GM23248 (cell line): ENCODE measurements at regions not wholly inside any gene's neighbourhood (a gene's known extent, or its start where the extent isn't known, plus 50 kb on each side); places are given as distances from the start of the nearest gene placed in this dataset.

Experiments used
- DNase-seq: peaks from one replicate; pipeline ENCODE4 v3.0.0-alpha.2; 2015
- H2AFZ ChIP-seq: fragments of 200-600 bp; sonication (generic); 2 replicates; pipeline ENCODE4 v1.6.1; 2016; ENCODE audit warnings: antibody characterized with exemption
- H3F3A ChIP-seq: fragments of 200-600 bp; sonication (generic); 2 replicates; pipeline ENCODE4 v1.6.1; 2016; ENCODE audit warnings: mild to moderate bottlenecking, antibody characterized with exemption, mixed run types; ENCODE audit not compliant: insufficient read depth
- H3K27ac ChIP-seq: fragments of 200-600 bp; sonication (generic); 2 replicates; pipeline ENCODE4 v1.5.1; 2016; ENCODE audit warnings: mild to moderate bottlenecking
- H3K27me3 ChIP-seq: fragments of 200-600 bp; sonication (generic); replicated peaks from 2 replicates; pipeline ENCODE4 v1.6.1; 2016; ENCODE audit warnings: mild to moderate bottlenecking; ENCODE audit not compliant: insufficient read depth
- H3K36me3 ChIP-seq: fragments of 200-600 bp; sonication (generic); 2 replicates; pipeline ENCODE4 v1.6.1; 2016; ENCODE audit warnings: low read depth, mild to moderate bottlenecking
- H3K4me1 ChIP-seq: fragments of 200-600 bp; sonication (generic); 2 replicates; pipeline ENCODE4 v1.6.1; 2016; ENCODE audit warnings: mild to moderate bottlenecking; ENCODE audit not compliant: insufficient read depth
- H3K4me2 ChIP-seq: fragments of 200-600 bp; sonication (generic); one replicate; pipeline ENCODE4 v1.6.1; 2016; ENCODE audit warnings: mild to moderate bottlenecking; ENCODE audit not compliant: unreplicated experiment
- H3K4me3 ChIP-seq: fragments of 200-600 bp; sonication (generic); 2 replicates; pipeline ENCODE4 v1.5.1; 2016; ENCODE audit warnings: mild to moderate bottlenecking
- H3K79me2 ChIP-seq: fragments of 200-600 bp; sonication (generic); 2 replicates; pipeline ENCODE4 v1.6.1; 2016; ENCODE audit warnings: mild to moderate bottlenecking; ENCODE audit not compliant: insufficient read depth
- H3K9ac ChIP-seq: fragments of 200-600 bp; sonication (generic); 2 replicates; pipeline ENCODE4 v1.6.1; 2016; ENCODE audit warnings: mild to moderate bottlenecking
- H3K9me2 ChIP-seq: fragments of 200-600 bp; sonication (generic); 2 replicates; pipeline ENCODE4 v1.6.1; 2016; ENCODE audit warnings: mixed run types, mild to moderate bottlenecking, moderate library complexity; ENCODE audit not compliant: insufficient read depth
- H3K9me3 ChIP-seq: fragments of 200-600 bp; sonication (generic); one replicate; pipeline ENCODE4 v1.6.1; 2017; ENCODE audit warnings: low read depth
- H4K20me1 ChIP-seq: fragments of 200-600 bp; sonication (generic); 2 replicates; pipeline ENCODE4 v1.6.0; 2016; ENCODE audit not compliant: insufficient read depth
- EZH2 ChIP-seq: fragments of 200-600 bp; sonication (generic); IDR thresholded peaks from 2 replicates; pipeline ENCODE4 v1.6.1; 2018; ENCODE audit warnings: antibody characterized with exemption, mild to moderate bottlenecking; ENCODE audit not compliant: insufficient read depth, poor library complexity, severe bottlenecking
- EZH2phosphoT487 ChIP-seq: fragments of 200-600 bp; sonication (generic); IDR thresholded peaks from 2 replicates; pipeline ENCODE4 v1.6.1; 2018; ENCODE audit warnings: antibody characterized with exemption, moderate library complexity, mild to moderate bottlenecking, low read depth; ENCODE audit not compliant: insufficient read depth
- WGBS, 2 experiments: methylation state at CpG; one replicate each; pipeline ENCODE4 v1.1.6; 2015 to 2017; ENCODE audit warnings: low lambda C conversion rate in 2 of 2, low coverage in 1 of 2; ENCODE audit errors: missing lambda C conversion rate in 2 of 2; 5-methylcytosine and 5-hydroxymethylcytosine counted together
- in situ Hi-C: fragments of 300-500 bp; cut with MboI; formaldehyde crosslinking; loops from 2 replicates; pipeline ENCODE4 v1.15.0; 2020

DNA sequence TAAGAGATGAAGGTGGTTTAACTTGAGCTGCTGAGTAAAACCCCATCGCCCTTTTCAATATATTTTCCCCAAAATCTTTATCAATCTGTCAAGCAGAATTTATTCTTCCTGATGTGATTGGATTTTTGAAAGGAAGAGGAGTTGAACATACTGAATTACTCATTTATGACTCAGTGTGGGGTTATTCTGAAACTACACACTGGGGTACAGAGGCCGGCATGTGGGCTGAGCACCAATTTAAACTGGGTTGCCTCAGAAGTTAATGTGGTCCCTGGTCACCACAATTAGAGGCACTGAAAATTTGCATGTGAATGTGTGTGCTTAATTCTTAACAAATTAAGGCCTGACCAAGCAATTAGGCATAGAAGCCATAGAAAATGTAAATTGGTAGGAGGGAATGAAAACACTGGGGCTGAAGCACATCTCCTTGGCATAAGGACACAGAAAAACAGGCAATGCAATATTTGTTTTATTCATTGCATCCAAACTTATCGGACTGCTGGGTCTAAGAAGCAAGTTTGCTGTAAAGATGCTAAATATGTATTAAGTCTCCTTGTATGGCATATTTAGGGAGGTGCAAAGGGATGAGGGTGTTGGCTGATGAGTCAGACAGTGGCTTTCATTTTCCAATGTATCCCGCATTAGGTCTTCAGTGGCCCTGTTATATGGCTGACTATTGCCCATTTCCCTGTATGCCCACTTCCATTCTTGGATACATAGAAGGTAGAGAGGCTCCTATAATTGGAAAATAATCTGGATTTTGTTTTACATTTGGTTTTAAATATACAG is 170.9 kb downstream of the IL15 start:
- 78 to 85% methylated on average over 4 of the region's 4 CpGs for WGBS, 2 experiments
- Histone ChIP-seq H3K4me3 (no peak overlapping the region), H3K4me1 (peaks cover 28% of the 10 kb centered on the region), H3K27me3 (no peaks in the 10 kb centered on the region), H3K79me2 (no peaks in the 10 kb centered on the region), H3K27ac (no peak overlapping the region), H3K4me2 (peak overlapping the region; percentile 10), H2AFZ (no peak overlapping the region), H3K9me3 (no peaks in the 10 kb centered on the region), H3K36me3 (no peaks in the 10 kb centered on the region), H3K9me2 (no peaks in the 10 kb centered on the region), H3K9ac (no peak overlapping the region), H3F3A (peaks cover 8% of the 10 kb centered on the region), H4K20me1 (no peaks in the 10 kb centered on the region)
- in situ Hi-C loops: no loop called here
- peak; percentile 65 for DNase-seq
- no peak for TF ChIP-seq EZH2phosphoT487
- TF ChIP-seq EZH2: no peak

- TF ChIP-seq EZH2phosphoT487 (no peak), EZH2 (no peak)
Observed at GRCh38 chr4:141810038-141810711, 173.8 kb downstream of the IL15 start.

GRCh38 chr4:141810712-141811375 is 174.5 kb downstream of the IL15 start:
- Histone ChIP-seq H3K27me3 (no peaks in the 10 kb centered on the region), H3K79me2 (no peaks in the 10 kb centered on the region), H3K9me3 (no peaks in the 10 kb centered on the region), H3K4me1 (peaks cover 18% of the 10 kb centered on the region), H3K36me3 (no peaks in the 10 kb centered on the region), H3K4me2 (no peak overlapping the region), H3K9ac (no peak overlapping the region), H3F3A (no peaks in the 10 kb centered on the region), H3K27ac (no peak overlapping the region), H3K4me3 (no peak overlapping the region), H3K9me2 (no peaks in the 10 kb centered on the region), H4K20me1 (no peaks in the 10 kb centered on the region), H2AFZ (no peak overlapping the region)
- no peak for TF ChIP-seq EZH2
- TF ChIP-seq EZH2phosphoT487: no peak
- DNase-seq: no peak
- in situ Hi-C loops: no loop called here
- 89 to 92% methylated on average over 6 of the region's 6 CpGs for WGBS, 2 experiments

More at GRCh38 chr4:141810038-141810711, 173.8 kb downstream of the IL15 start:
- Histone ChIP-seq H4K20me1 (no peaks in the 10 kb centered on the region), H3K27me3 (no peaks in the 10 kb centered on the region), H3K27ac (no peak overlapping the region), H3K79me2 (no peaks in the 10 kb centered on the region), H2AFZ (no peak overlapping the region), H3K4me3 (no peak overlapping the region), H3F3A (no peaks in the 10 kb centered on the region), H3K9me3 (no peaks in the 10 kb centered on the region), H3K4me2 (no peak overlapping the region), H3K4me1 (peaks cover 18% of the 10 kb centered on the region), H3K36me3 (no peaks in the 10 kb centered on the region), H3K9ac (no peak overlapping the region), H3K9me2 (no peaks in the 10 kb centered on the region)
- no peak for DNase-seq
- in situ Hi-C loops: no loop called here
- 90 to 95% methylated on average over 5 of the region's 5 CpGs for WGBS, 2 experiments

DNA sequence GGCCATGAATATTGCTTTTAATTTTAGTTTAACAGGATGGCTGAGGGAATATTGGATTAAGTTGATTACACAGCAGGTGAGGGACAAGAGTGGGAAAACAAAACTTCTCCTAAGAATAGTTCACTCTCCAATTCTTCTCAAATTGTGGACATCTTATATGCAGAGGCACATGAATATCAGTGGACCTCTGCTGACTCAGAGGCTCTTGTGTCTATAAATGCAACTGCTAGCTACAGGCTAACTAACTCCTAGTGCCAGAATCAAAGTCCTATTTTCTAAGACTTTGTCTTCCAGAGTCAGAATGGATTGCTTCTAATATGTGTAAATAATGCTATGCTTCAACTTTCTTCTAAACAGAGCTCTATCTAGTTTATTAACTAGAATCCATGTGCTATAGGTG is 175.8 kb downstream of the IL15 start:
- no peak overlapping the region for H3K9ac ChIP-seq
- peaks cover 7% of the 10 kb centered on the region for H3K4me1 ChIP-seq
- no peak overlapping the region for H3K4me3 ChIP-seq
- no peaks in the 10 kb centered on the region for H3K27me3 ChIP-seq
- no peak for DNase-seq
- H3K27ac ChIP-seq: no peak overlapping the region
- H3K4me2 ChIP-seq: no peak overlapping the region
- no peaks in the 10 kb centered on the region for H4K20me1 ChIP-seq
- no peaks in the 10 kb centered on the region for H3K79me2 ChIP-seq
- TF ChIP-seq EZH2: no peak
- no peak for TF ChIP-seq EZH2phosphoT487
- no peak overlapping the region for H2AFZ ChIP-seq
- H3F3A ChIP-seq: no peaks in the 10 kb centered on the region
- no peaks in the 10 kb centered on the region for H3K9me2 ChIP-seq
- no peaks in the 10 kb centered on the region for H3K36me3 ChIP-seq
- H3K9me3 ChIP-seq: no peaks in the 10 kb centered on the region
- in situ Hi-C loops: no loop called here
